Mucosa of descending colon (tissue), 3 donors: ENCODE measurements at regions not wholly inside any gene's neighbourhood (a gene's known extent, or its start where the extent isn't known, plus 50 kb on each side); places are given as distances from the start of the nearest gene placed in this dataset.

Experiments used
- ATAC-seq: fragments of 200-7000 bp; cut with Tn5 transposase; one replicate; pipeline ENCODE4 v1.9.1; 2020; ENCODE audit warnings: mild to moderate bottlenecking, moderate library complexity
- DNase-seq, 3 donors: peaks; one replicate each; pipeline ENCODE4 v3.0.0-alpha.2; 2020
- H3K36me3 ChIP-seq: fragments of 200-600 bp; one replicate; pipeline ENCODE4 v1.8.0; 2021; ENCODE audit warnings: low read depth, mild to moderate bottlenecking
- H3K4me1 ChIP-seq: fragments of 200-600 bp; one replicate; pipeline ENCODE4 v1.8.0; 2021; ENCODE audit warnings: low read depth, mild to moderate bottlenecking
- H3K4me3 ChIP-seq: fragments of 200-600 bp; one replicate; pipeline ENCODE4 v1.8.0; 2021; ENCODE audit warnings: mild to moderate bottlenecking
- H3K9me3 ChIP-seq: fragments of 200-600 bp; one replicate; pipeline ENCODE4 v1.8.0; 2021; ENCODE audit warnings: mild to moderate bottlenecking
- intact Hi-C, 2 donors: fragments of 100-400 bp; cut with DNase I in 1 of 2; cut with micrococcal nuclease in 1 of 2; formaldehyde crosslinking; loops; one replicate each; pipeline versions ENCODE4 v1.11.0 to v1.11.1; 2022; cut with DNase I, micrococcal nuclease
- TF ChIP-seq, protein P1 (sequence below): fragments of 200-600 bp; IDR thresholded peaks from one replicate; pipeline ENCODE4 v1.8.0; 2022; ENCODE audit warnings: antibody characterized with exemption, mild to moderate bottlenecking
- donor health status: DM: no; HTN: no; CAD: no; lungs with moderate emphysema.
- donor health status: DM: no; HTN: no; CAD: no.
- donor health status: DM: no; HTN: yes; CAD: no.

DNA sequence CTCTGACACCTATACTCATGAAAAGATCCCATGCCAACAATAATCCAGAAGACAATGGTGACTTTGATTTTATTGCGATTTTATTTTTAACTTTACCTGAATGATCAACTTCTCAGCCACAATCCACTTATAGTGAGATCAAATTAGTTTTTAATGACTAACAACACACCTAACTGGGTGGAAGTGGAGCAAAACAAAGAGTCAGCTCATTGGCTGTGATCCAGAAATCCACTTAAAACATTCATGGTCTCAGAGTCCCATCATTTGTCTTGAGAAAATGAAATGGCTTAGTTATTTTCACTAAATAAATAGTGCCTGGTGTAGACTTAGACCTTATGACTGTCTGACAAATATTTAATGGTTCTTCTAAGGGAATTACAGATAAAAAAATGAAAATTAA is 1177.8 kb downstream of the NLGN4Y start:
- intact Hi-C loops, result no loop called here
- no peak for ATAC-seq

GRCh38 chrY:15704906-15705305 is 1180.6 kb downstream of the NLGN4Y start:
- no peak for DNase-seq
- Histone ChIP-seq H3K4me3 (no peak overlapping the region), H3K9me3 (no peaks in the 10 kb centered on the region), H3K4me1 (no peaks in the 10 kb centered on the region), H3K36me3 (no peaks in the 10 kb centered on the region)
- TF ChIP-seq, protein P1, sequence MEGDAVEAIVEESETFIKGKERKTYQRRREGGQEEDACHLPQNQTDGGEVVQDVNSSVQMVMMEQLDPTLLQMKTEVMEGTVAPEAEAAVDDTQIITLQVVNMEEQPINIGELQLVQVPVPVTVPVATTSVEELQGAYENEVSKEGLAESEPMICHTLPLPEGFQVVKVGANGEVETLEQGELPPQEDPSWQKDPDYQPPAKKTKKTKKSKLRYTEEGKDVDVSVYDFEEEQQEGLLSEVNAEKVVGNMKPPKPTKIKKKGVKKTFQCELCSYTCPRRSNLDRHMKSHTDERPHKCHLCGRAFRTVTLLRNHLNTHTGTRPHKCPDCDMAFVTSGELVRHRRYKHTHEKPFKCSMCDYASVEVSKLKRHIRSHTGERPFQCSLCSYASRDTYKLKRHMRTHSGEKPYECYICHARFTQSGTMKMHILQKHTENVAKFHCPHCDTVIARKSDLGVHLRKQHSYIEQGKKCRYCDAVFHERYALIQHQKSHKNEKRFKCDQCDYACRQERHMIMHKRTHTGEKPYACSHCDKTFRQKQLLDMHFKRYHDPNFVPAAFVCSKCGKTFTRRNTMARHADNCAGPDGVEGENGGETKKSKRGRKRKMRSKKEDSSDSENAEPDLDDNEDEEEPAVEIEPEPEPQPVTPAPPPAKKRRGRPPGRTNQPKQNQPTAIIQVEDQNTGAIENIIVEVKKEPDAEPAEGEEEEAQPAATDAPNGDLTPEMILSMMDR, result no peak
- intact Hi-C loops, result no loop called here
- no peak for ATAC-seq

More for the DNA sequence above, 1177.8 kb downstream of the NLGN4Y start:
- Histone ChIP-seq H3K9me3 (no peaks in the 10 kb centered on the region), H3K4me3 (no peak overlapping the region), H3K36me3 (no peaks in the 10 kb centered on the region), H3K4me1 (no peaks in the 10 kb centered on the region)
- TF ChIP-seq, protein P1, result no peak
- DNase-seq, result no peak

DNA sequence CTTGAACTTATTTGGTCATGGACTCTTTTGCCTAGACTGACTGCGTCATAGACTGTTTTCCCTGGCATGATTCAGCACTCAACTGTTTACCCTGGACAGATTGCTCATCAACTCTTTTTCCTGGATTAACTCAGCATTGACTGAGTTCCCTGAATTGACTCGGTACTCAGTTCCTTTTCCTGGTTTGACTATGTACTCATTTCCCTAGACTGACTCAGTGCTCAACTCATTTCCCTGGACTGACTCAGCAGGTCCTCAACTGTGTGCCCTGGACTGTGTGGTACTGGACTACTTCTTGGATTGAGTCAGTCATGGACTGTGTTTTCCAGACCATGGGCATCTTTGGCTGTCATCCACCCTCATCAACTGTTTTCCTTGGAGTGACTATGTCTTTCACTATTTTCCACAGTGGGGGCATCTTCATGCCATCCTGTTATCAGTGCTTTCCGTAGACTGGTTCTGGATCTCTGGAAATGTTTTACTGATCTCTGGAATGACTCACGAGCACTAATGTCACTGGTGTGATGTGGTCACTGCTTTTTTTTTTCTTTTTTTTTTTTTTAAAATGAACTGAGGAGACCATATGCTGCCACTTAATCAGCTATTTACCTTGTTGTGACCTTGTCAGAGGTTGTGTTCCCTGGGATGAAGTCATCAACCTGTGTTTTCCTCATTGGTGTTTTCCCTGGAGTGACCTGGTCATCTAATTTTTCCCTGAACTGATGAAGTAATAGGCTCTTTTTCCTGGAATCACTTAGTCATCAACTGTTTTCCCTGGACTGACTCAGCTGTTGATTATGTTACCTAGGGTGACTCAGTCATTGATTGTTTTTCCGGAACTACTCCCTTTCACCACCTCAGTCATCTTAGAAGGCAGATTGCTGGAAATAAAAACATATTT is 1225.5 kb downstream of the NLGN4Y start:
- H3K36me3 ChIP-seq, result no peaks in the 10 kb centered on the region
- no peaks in the 10 kb centered on the region for H3K4me1 ChIP-seq
- H3K9me3 ChIP-seq, result no peaks in the 10 kb centered on the region
- no peak overlapping the region for H3K4me3 ChIP-seq
- DNase-seq (no peak), ATAC-seq (no peak)
- TF ChIP-seq, protein P1, result no peak
- intact Hi-C loops, result no loop called here

DNA sequence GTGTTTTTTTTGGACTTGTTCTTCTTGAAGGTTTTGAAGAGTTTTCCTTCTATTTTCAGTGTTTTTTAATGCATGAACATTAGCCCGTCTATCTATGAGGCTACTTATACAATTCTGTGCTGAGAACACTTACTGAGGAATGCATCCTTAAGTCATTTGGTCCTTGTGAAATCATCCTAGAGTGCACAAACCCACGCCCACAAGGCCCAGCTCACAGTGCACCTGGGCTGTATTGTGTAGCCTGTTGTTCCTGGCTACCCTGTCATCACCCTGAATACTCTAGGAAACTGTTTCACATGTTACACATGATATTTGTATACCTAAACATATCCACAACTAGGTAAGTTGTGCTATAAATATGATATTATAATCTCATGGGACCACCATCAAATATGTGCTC is 1226.7 kb downstream of the NLGN4Y start:
- no peak for ATAC-seq
- Histone ChIP-seq H3K4me3 (no peak overlapping the region), H3K9me3 (no peaks in the 10 kb centered on the region), H3K36me3 (no peaks in the 10 kb centered on the region), H3K4me1 (no peaks in the 10 kb centered on the region)
- no peak for DNase-seq
- intact Hi-C loops, result no loop called here
- TF ChIP-seq, protein P1, result no peak

DNA sequence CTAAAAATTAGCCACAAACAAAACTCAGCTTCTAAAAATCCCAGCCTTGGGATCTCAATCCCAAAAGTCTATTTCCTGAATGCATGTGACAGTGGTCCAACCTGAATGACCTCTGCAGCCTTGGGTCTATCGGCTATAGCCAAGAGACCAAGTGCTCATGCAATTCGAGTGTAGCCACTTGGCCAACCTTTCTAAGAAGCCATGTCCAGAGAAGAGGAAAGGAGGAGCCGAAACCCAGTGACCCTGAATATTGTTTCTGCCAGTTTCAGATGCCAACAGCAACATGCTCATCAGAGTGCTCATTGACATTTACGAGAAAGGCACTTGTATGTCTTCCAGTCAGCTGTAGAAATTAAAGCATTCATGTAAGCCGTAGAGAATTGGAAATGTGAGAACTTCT is 1231.9 kb downstream of the NLGN4Y start:
- DNase-seq (no peak), ATAC-seq (no peak)
- H3K4me3 ChIP-seq, result no peak overlapping the region
- H3K9me3 ChIP-seq, result no peaks in the 10 kb centered on the region
- H3K36me3 ChIP-seq, result no peaks in the 10 kb centered on the region
- intact Hi-C loops, result no loop called here
- no peaks in the 10 kb centered on the region for H3K4me1 ChIP-seq
- TF ChIP-seq, protein P1, result no peak
